ENCODE measurements at regions not wholly inside any gene's neighbourhood (a gene's known extent, or its start where the extent isn't known, plus 50 kb on each side); places are given as distances from the start of the nearest gene placed in this dataset.
"Not testable (repeated sequence)": the region's sequence is repeated elsewhere in the genome, so short reads cannot be mapped to it uniquely, and the experiment has no call there.

GRCh38 chr2:105487142-105488069 lies 88.6 kb upstream of the FHL2 start:
- peak overlapping the region in 4 of 21 experiments; percentile 19 to 72 (median 48) for H3K27ac ChIP-seq
- no peak overlapping the region for H3K4me3 ChIP-seq

- peak overlapping the region in 1 of 21 experiments; percentile 36 for H3K27ac ChIP-seq
- H3K4me3 ChIP-seq, result no peak overlapping the region
Observed at GRCh38 chr2:105486762-105487141, 87.9 kb upstream of the FHL2 start.

- no peak overlapping the region for H3K27ac ChIP-seq
- H3K4me3 ChIP-seq, result no peak overlapping the region
Observed at GRCh38 chr2:105478670-105479069, 79.8 kb upstream of the FHL2 start.

GRCh38 chr2:105477050-105477620 lies 78.3 kb upstream of the FHL2 start:
- H3K27ac ChIP-seq, H3K4me3 ChIP-seq: not testable (repeated sequence)

GRCh38 chr2:105473011-105473410 lies 74.2 kb upstream of the FHL2 start:
- Histone ChIP-seq H3K27ac (no peak overlapping the region), H3K4me3 (no peak overlapping the region)

GRCh38 chr2:105470979-105471378 lies 72.1 kb upstream of the FHL2 start:
- Histone ChIP-seq H3K27ac (no peak overlapping the region), H3K4me3 (no peak overlapping the region)

- H3K4me3 ChIP-seq, result no peak overlapping the region
- no peak overlapping the region for H3K27ac ChIP-seq
Observed at GRCh38 chr2:105469781-105470180, 70.9 kb upstream of the FHL2 start.

GRCh38 chr2:105468582-105469042 lies 69.8 kb upstream of the FHL2 start:
- no peak overlapping the region for H3K4me3 ChIP-seq
- no peak overlapping the region for H3K27ac ChIP-seq

- no peak overlapping the region for H3K4me3 ChIP-seq
Observed at GRCh38 chr2:105464325-105464724, 65.5 kb upstream of the FHL2 start.

GRCh38 chr2:105460048-105460732 lies 61.3 kb upstream of the FHL2 start:
- H3K4me3 ChIP-seq, result no peak overlapping the region

More at GRCh38 chr2:105464325-105464724, 65.5 kb upstream of the FHL2 start:
- H3K27ac ChIP-seq, result no peak overlapping the region

GRCh38 chr2:105458076-105458475 lies 59.2 kb upstream of the FHL2 start:
- no peak overlapping the region for H3K27ac ChIP-seq
- no peak overlapping the region for H3K4me3 ChIP-seq

More at GRCh38 chr2:105460048-105460732, 61.3 kb upstream of the FHL2 start:
- no peak overlapping the region for H3K27ac ChIP-seq

- peak overlapping the region in 5 of 21 experiments; percentile 10 to 69 (median 46) for H3K27ac ChIP-seq
- H3K4me3 ChIP-seq, result no peak overlapping the region
Observed at GRCh38 chr2:105455488-105456003, 56.7 kb upstream of the FHL2 start.

GRCh38 chr2:105454801-105455485 lies 56.1 kb upstream of the FHL2 start:
- no peak overlapping the region for H3K4me3 ChIP-seq
- peak overlapping the region in 5 of 21 experiments; percentile 10 to 69 (median 46) for H3K27ac ChIP-seq

GRCh38 chr2:105451571-105452166 lies 52.8 kb upstream of the FHL2 start:
- no peak overlapping the region for H3K4me3 ChIP-seq
- H3K27ac ChIP-seq, result no peak overlapping the region

- Histone ChIP-seq H3K4me3 (no peak overlapping the region), H3K27ac (no peak overlapping the region)
Observed at GRCh38 chr2:105450471-105450870, 51.6 kb upstream of the FHL2 start.

- Histone ChIP-seq H3K4me3 (no peak overlapping the region), H3K27ac (no peak overlapping the region)
Observed at GRCh38 chr2:105449076-105449475, 50.2 kb upstream of the FHL2 start.
